ENCODE measurements at regions not wholly inside any gene's neighbourhood (a gene's known extent, or its start where the extent isn't known, plus 50 kb on each side); places are given as distances from the start of the nearest gene placed in this dataset.

- no peak for TF ChIP-seq CTCF (IDR thresholded peaks at IDR 0.05)
- TF ChIP-seq POLR2A (IDR thresholded peaks at IDR 0.05), result no peak
- TF ChIP-seq EP300 (IDR thresholded peaks at IDR 0.05), result no peak
Observed at GRCh38 chr5:57976506-57976905, 483.4 kb downstream of the PLK2 start.
